Heart left ventricle (tissue), 16 donors: ENCODE measurements at regions not wholly inside any gene's neighbourhood (a gene's known extent, or its start where the extent isn't known, plus 50 kb on each side); places are given as distances from the start of the nearest gene placed in this dataset.

Experiments used
- ATAC-seq, 4 donors: fragments of 200-7000 bp; cut with Tn5 transposase; one replicate each; pipeline ENCODE4 v1.9.1; 2020 to 2022; ENCODE audit warnings: moderate library complexity in 4 of 4, mild to moderate bottlenecking in 3 of 4, moderate number of reproducible peaks in 1 of 4
- DNase-seq, 5 donors: peaks; one replicate each; pipeline ENCODE4 v3.0.0-alpha.2; 2020
- H3K27ac ChIP-seq, 12 donors: fragments of 200-600 bp; sonication (generic) in 4 of 12; one replicate each; pipeline versions ENCODE4 v1.5.0 to v1.8.0; 2016 to 2022; ENCODE audit warnings: mild to moderate bottlenecking in 2 of 12
- H3K27me3 ChIP-seq, 9 donors: fragments of 200-600 bp; sonication (generic) in 2 of 9; one replicate each; pipeline versions ENCODE4 v1.5.1 to v1.8.0; 2016 to 2022; ENCODE audit warnings: mild to moderate bottlenecking in 3 of 9
- H3K36me3 ChIP-seq, 9 donors: fragments of 200-600 bp; sonication (generic) in 2 of 9; one replicate each; pipeline versions ENCODE4 v1.5.0 to v1.8.0; 2018 to 2022; ENCODE audit warnings: mild to moderate bottlenecking in 2 of 9
- H3K4me1 ChIP-seq, 12 donors: fragments of 200-600 bp; sonication (generic) in 4 of 12; one replicate each; pipeline versions ENCODE4 v1.5.0 to v1.8.0; 2016 to 2022; ENCODE audit warnings: mild to moderate bottlenecking in 3 of 12
- H3K4me3 ChIP-seq, 12 donors: fragments of 200-600 bp; sonication (generic) in 4 of 12; one replicate each; pipeline versions ENCODE4 v1.5.0 to v1.8.0; 2017 to 2022; ENCODE audit warnings: mild to moderate bottlenecking in 9 of 12, moderate library complexity in 4 of 12
- H3K9me3 ChIP-seq, 12 donors: fragments of 200-600 bp; sonication (generic) in 4 of 12; one replicate each; pipeline versions ENCODE4 v1.5.0 to v1.8.0; 2016 to 2022; ENCODE audit warnings: mild to moderate bottlenecking in 1 of 12
- CTCF ChIP-seq, 12 donors: fragments of 200-600 bp; sonication (generic) in 4 of 12; IDR thresholded peaks; one replicate each; pipeline versions ENCODE4 v1.5.0 to v1.8.0; 2018 to 2022; ENCODE audit warnings: antibody characterized with exemption in 12 of 12, mild to moderate bottlenecking in 5 of 12
- POLR2A ChIP-seq, 2 donors: fragments of 450-650 bp; IDR thresholded peaks; one replicate each; pipeline ENCODE4 v1.6.1; 2017; ENCODE audit warnings: antibody characterized with exemption in 2 of 2, mild to moderate bottlenecking in 2 of 2, moderate library complexity in 2 of 2
- WGBS, 4 donors: extraction: QIAGEN DNeasy Blood & Tissue Kit in 2 of 4; methylation state at CpG; one replicate each; pipeline versions ENCODE4 v1.1.5 to v1.1.7; 2013 to 2018; 5-methylcytosine and 5-hydroxymethylcytosine counted together
- intact Hi-C, 10 donors: fragments of 100-400 bp; cut with DNase I; formaldehyde crosslinking; loops; one replicate each; pipeline versions ENCODE4 v1.11.1 to v1.14.2; 2022
- donor health status: ischemic (EF 13 %, LVEDD 7.1; RV severe dilation, severe dysfunction).
- donor health status: healthy with polysubstance abuse.
- donor health status: DM: no; HTN: yes; CAD: no.
- donor health status: DM: no; HTN: no; CAD: no.
- donor health status: ischemic (EF 25% LVEDD 6.9; RV normal size, moderate dysfunction).
- donor health status: ischemic (EF 25% LVEDD 5.7; RV mildly dilated, moderate dysfunction).
- donor health status: healthy.
- donor health status: DM: yes; HTN: yes; CAD: no.
- donor health status: ischemic (EF 35%, LVEDD 5.7; RV mildly dilated, moderate dysfunction).
- donor health status: nonischemic (EF 11% LVEDD 7.7; RV severe dilation, severe dysfunction).
- donor health status: DM: yes; HTN: yes; CAD: no.
- donor health status: PGD.
- donor health status: ischemic (EF 29% LVEDD 5.4; RV normal size, mild dysfunction).
- donor health status: nonischemic (EF 23%, LVEDD 6.1; RV moderate dilation, normal function).

DNA sequence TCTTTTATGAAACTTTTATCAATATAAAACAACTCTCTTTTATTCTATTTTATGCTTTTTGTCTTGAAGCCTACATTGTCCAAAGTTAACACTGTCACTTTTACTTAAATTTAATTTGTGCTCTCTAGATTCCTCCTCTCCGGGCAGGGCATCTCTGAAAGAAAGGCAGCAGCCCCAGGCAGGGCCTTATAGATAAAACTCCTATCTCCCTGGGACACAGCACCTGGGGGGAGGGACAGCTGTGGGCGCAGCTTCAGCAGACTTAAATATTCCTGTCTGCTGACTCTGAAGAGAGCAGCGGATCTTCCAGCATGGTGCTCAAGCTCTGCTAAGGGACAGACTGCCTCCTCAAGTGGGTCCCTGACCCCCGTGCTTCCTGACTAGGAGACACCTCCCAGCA lies 447.7 kb upstream of the FANCL start:
- Histone ChIP-seq H3K36me3 (no peaks in the 10 kb centered on the region), H3K4me3 (no peak overlapping the region), H3K9me3 (peaks cover 0 to 10% (median 0%) of the 10 kb centered on the region in 12 donors), H3K4me1 (no peaks in the 10 kb centered on the region), H3K27ac (no peak overlapping the region), H3K27me3 (no peaks in the 10 kb centered on the region)
- intact Hi-C loops: no loop called here
- 26 to 33% (median 30%) methylated on average over 4 of the region's 4 CpGs for WGBS, 4 donors
- no peak for TF ChIP-seq CTCF (IDR thresholded peaks at IDR 0.05)
- no peak for TF ChIP-seq POLR2A (IDR thresholded peaks at IDR 0.05)
- no peak for ATAC-seq
- DNase-seq: no peak

DNA sequence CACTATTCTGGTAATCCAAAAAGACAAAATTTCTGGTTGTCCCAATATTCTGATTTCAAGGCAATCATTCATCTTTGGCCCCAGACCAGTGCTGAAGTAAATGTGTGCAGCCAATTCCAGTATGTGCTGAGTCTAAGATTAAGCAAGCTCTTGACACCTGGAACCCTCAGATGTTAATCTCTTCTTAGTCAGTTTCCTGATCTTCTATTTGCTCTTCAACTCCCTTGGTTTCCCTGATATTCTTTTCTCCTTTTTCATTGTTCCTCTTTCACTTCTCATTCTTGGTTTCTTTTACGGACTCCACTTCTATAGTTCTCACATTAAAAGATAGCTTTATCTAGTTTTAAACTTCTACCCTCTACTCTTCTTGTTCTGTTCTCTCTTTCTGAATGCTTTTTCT lies 445.7 kb upstream of the FANCL start:
- ATAC-seq (no peak), DNase-seq (no peak)
- TF ChIP-seq CTCF (IDR thresholded peaks at IDR 0.05) (no peak), POLR2A (IDR thresholded peaks at IDR 0.05) (no peak)
- H3K36me3 ChIP-seq: no peaks in the 10 kb centered on the region
- no peaks in the 10 kb centered on the region for H3K4me1 ChIP-seq
- H3K27ac ChIP-seq: no peak overlapping the region
- intact Hi-C loops: no loop called here
- 49 to 89% (median 77%) methylated on average over 1 of the region's 1 CpG for WGBS, 4 donors
- no peak overlapping the region for H3K4me3 ChIP-seq
- no peaks in the 10 kb centered on the region for H3K27me3 ChIP-seq
- H3K9me3 ChIP-seq: peaks cover 0 to 9% (median 0%) of the 10 kb centered on the region in 12 donors

GRCh38 chr2:58680755-58681310 lies 439.7 kb upstream of the FANCL start:
- intact Hi-C loops: no loop called here
- H3K9me3 ChIP-seq: peaks cover 0 to 4% (median 0%) of the 10 kb centered on the region in 12 donors
- 90 to 96% (median 91%) methylated on average over 1 of the region's 1 CpG for WGBS, 4 donors
- no peaks in the 10 kb centered on the region for H3K36me3 ChIP-seq
- H3K4me3 ChIP-seq: no peak overlapping the region
- DNase-seq (no peak), ATAC-seq (no peak)
- H3K27me3 ChIP-seq: no peaks in the 10 kb centered on the region
- no peak for TF ChIP-seq POLR2A (IDR thresholded peaks at IDR 0.05)
- TF ChIP-seq CTCF (IDR thresholded peaks at IDR 0.05): no peak
- no peak overlapping the region for H3K27ac ChIP-seq
- H3K4me1 ChIP-seq: no peaks in the 10 kb centered on the region

- H3K27me3 ChIP-seq: no peaks in the 10 kb centered on the region
- no peak overlapping the region for H3K4me3 ChIP-seq
- WGBS, 4 donors: 68 to 86% (median 82%) methylated on average over 3 of the region's 3 CpGs
- peaks cover 0 to 4% (median 0%) of the 10 kb centered on the region in 12 donors for H3K9me3 ChIP-seq
- TF ChIP-seq CTCF (IDR thresholded peaks at IDR 0.05) (no peak), POLR2A (IDR thresholded peaks at IDR 0.05) (no peak)
- no peaks in the 10 kb centered on the region for H3K36me3 ChIP-seq
- no peak overlapping the region for H3K27ac ChIP-seq
- no peaks in the 10 kb centered on the region for H3K4me1 ChIP-seq
- intact Hi-C loops: no loop called here
- ATAC-seq: no peak
- no peak for DNase-seq
Observed at GRCh38 chr2:58677748-58678147, 436.6 kb upstream of the FANCL start.
